ENCODE measurements at regions not wholly inside any gene's neighbourhood (a gene's known extent, or its start where the extent isn't known, plus 50 kb on each side); places are given as distances from the start of the nearest gene placed in this dataset.

DNA sequence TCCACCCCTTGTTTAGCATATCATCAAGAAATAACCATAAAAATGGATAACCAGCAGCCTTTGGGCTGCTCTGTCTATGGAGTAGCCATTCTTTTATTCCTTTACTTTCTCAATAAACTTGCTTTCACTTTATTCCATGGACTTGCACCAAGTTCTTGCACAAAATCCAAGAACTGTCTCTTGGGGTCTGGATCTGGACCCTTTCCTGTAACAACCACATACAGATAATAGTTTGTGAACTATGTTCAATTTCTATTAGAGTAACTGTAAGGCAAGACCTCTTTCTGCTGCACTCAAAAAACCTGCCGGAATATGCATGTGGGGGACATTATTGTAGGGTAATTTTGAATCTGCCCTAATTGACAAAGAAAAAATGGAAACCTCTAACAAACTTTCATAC, 66.9 kb upstream of the TMEM215 start:
- H3K9me1 ChIP-seq (replicated peaks; ENCODE audit: control insufficient read depth, extremely low read depth, insufficient read depth, low read length): no peaks in the 10 kb centered on the region
- H4K20me1 ChIP-seq (replicated peaks; ENCODE audit: control insufficient read depth, extremely low read depth, insufficient read depth, low read length): no peaks in the 10 kb centered on the region
- TF ChIP-seq FOS (IDR thresholded peaks at IDR 0.05; ENCODE audit: borderline replicate concordance, insufficient read depth, low read length): no peak
- no peak for TF ChIP-seq POLR2AphosphoS5 (IDR thresholded peaks at IDR 0.05; ENCODE audit: insufficient read depth, low read depth, low read length)
- TF ChIP-seq EZH2 (IDR thresholded peaks at IDR 0.05; ENCODE audit: borderline replicate concordance, low read depth, low read length, severe bottlenecking): no peak
- no peak for TF ChIP-seq GATA2 (IDR thresholded peaks at IDR 0.05; ENCODE audit: insufficient read depth, insufficient read length, low read depth, low read length)
- no peak for TF ChIP-seq JUN (IDR thresholded peaks at IDR 0.05; ENCODE audit: borderline replicate concordance, insufficient read depth, insufficient read length, low read depth)
- TF ChIP-seq MYC (IDR thresholded peaks at IDR 0.05; ENCODE audit: low read depth, low read length): no peak
- no peak for TF ChIP-seq POLR2A (IDR thresholded peaks at IDR 0.05; ENCODE audit: low read depth, low read length)
- TF ChIP-seq, protein P1, sequence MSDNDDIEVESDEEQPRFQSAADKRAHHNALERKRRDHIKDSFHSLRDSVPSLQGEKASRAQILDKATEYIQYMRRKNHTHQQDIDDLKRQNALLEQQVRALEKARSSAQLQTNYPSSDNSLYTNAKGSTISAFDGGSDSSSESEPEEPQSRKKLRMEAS (IDR thresholded peaks at IDR 0.05; ENCODE audit: insufficient read depth, insufficient read length): no peak
- TF ChIP-seq, protein P2, sequence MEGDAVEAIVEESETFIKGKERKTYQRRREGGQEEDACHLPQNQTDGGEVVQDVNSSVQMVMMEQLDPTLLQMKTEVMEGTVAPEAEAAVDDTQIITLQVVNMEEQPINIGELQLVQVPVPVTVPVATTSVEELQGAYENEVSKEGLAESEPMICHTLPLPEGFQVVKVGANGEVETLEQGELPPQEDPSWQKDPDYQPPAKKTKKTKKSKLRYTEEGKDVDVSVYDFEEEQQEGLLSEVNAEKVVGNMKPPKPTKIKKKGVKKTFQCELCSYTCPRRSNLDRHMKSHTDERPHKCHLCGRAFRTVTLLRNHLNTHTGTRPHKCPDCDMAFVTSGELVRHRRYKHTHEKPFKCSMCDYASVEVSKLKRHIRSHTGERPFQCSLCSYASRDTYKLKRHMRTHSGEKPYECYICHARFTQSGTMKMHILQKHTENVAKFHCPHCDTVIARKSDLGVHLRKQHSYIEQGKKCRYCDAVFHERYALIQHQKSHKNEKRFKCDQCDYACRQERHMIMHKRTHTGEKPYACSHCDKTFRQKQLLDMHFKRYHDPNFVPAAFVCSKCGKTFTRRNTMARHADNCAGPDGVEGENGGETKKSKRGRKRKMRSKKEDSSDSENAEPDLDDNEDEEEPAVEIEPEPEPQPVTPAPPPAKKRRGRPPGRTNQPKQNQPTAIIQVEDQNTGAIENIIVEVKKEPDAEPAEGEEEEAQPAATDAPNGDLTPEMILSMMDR (IDR thresholded peaks at IDR 0.05; ENCODE audit: extremely low read depth in 1 of 2, insufficient read depth in 1 of 2, low read depth in 1 of 2, low read length in 2 of 2): no peak
- intact Hi-C loops (cut with micrococcal nuclease): no loop called here
- H3K27me3 ChIP-seq (ENCODE audit: control insufficient read depth in 2 of 2, insufficient read depth in 2 of 2, low read length in 2 of 2): no peaks in the 10 kb centered on the region
- BruUV-seq (replicated peaks): no TSS peak
- H2AFZ ChIP-seq (ENCODE audit: low read depth, low read length): no peak overlapping the region
- no peak overlapping the region for H3K27ac ChIP-seq (ENCODE audit: insufficient read depth, low read depth, low read length)
- dilution Hi-C loops (cut with MboI; ENCODE audit: extremely low pct_ligation_motif_present, low sequenced_read_pairs): no loop called here
- POLR2A ChIA-PET: no interaction called here
- no peak overlapping the region for H3K9ac ChIP-seq (replicated peaks; ENCODE audit: extremely low read depth, insufficient read depth, low read length)
- no peaks in the 10 kb centered on the region for H3K4me1 ChIP-seq (ENCODE audit: control insufficient read depth, extremely low read depth, insufficient read depth, low read length)
- FAIRE-seq (no peak), DNase-seq (ENCODE audit: low read depth, low spot score) (no peak)
- H3K4me3 ChIP-seq (replicated peaks in 1 of 3; ENCODE audit: insufficient read depth in 1 of 3, low read depth in 1 of 3, low read length in 3 of 3): no peak overlapping the region
- no peaks in the 10 kb centered on the region for H3K36me3 ChIP-seq (ENCODE audit: control insufficient read depth in 2 of 2, extremely low read depth in 1 of 2, insufficient read depth in 2 of 2, low read length in 2 of 2)
- no peak overlapping the region for H3K4me2 ChIP-seq (ENCODE audit: insufficient read depth, low read length)
- no peaks in the 10 kb centered on the region for H3K9me3 ChIP-seq (replicated peaks; ENCODE audit: control insufficient read depth, insufficient read depth, low read length)
- CTCF ChIA-PET: no interaction called here
- H3K79me2 ChIP-seq (ENCODE audit: control insufficient read depth, insufficient read depth, low read length): no peaks in the 10 kb centered on the region
